MCF 10A (cell line): ENCODE measurements at regions not wholly inside any gene's neighbourhood (a gene's known extent, or its start where the extent isn't known, plus 50 kb on each side); places are given as distances from the start of the nearest gene placed in this dataset.

Experiments used
- BruUV-seq: library from RNA; stranded (reverse); fragments of 400-500 nt; replicated peaks from 2 replicates; lab custom pipeline; 2021; lab: Mats Ljungman, UMichigan
- CTCF ChIA-PET: fragments of 300-600 bp; sonication (Branson Sonifier 250); formaldehyde crosslinking; extraction: SDS; loops from one replicate; lab custom pipeline; 2021; ENCODE audit warnings: antibody characterized with exemption, inconsistent platforms; lab: Yijun Ruan, JAX
- POLR2A ChIA-PET: fragments of 300-600, 350-650 bp; sonication (Branson Sonifier 250); formaldehyde crosslinking; extraction: SDS; loops from one replicate; lab custom pipeline; 2020; ENCODE audit warnings: antibody characterized with exemption, inconsistent platforms; lab: Yijun Ruan, JAX
- DNase-seq: peaks from one replicate; pipeline ENCODE4 v3.0.0-alpha.2; 2018; ENCODE audit not compliant: unreplicated experiment
- H3K27ac Mint-ChIP-seq: one replicate; pipeline ENCODE4 v1.8.0; 2022; ENCODE audit warnings: mild to moderate bottlenecking, low read depth, mixed read lengths; ENCODE audit not compliant: unreplicated experiment
- H3K27me3 Mint-ChIP-seq: one replicate; pipeline ENCODE4 v1.8.0; 2022; ENCODE audit warnings: mixed read lengths; ENCODE audit not compliant: insufficient read depth, unreplicated experiment
- H3K36me3 Mint-ChIP-seq: one replicate; pipeline ENCODE4 v1.8.0; 2022; ENCODE audit warnings: mild to moderate bottlenecking, moderate library complexity, mixed read lengths; ENCODE audit not compliant: insufficient read depth, unreplicated experiment
- H3K4me1 Mint-ChIP-seq: one replicate; pipeline ENCODE4 v1.8.0; 2022; ENCODE audit warnings: mixed read lengths; ENCODE audit not compliant: insufficient read depth, unreplicated experiment
- H3K4me3 Mint-ChIP-seq: one replicate; pipeline ENCODE4 v1.8.0; 2022; ENCODE audit warnings: mild to moderate bottlenecking, moderate library complexity, mixed read lengths; ENCODE audit not compliant: unreplicated experiment
- H3K9me3 Mint-ChIP-seq: one replicate; pipeline ENCODE4 v1.8.0; 2022; ENCODE audit warnings: mixed read lengths; ENCODE audit not compliant: unreplicated experiment
- CTCF ChIP-seq: fragments of 200-600 bp; IDR thresholded peaks from one replicate; pipeline ENCODE4 v1.8.0; 2022; ENCODE audit warnings: antibody characterized with exemption, mild to moderate bottlenecking; ENCODE audit not compliant: unreplicated experiment
- intact Hi-C: fragments of 100-400 bp; cut with micrococcal nuclease; formaldehyde crosslinking; loops from 2 replicates; pipeline ENCODE4 v1.14.1; 2022

DNA sequence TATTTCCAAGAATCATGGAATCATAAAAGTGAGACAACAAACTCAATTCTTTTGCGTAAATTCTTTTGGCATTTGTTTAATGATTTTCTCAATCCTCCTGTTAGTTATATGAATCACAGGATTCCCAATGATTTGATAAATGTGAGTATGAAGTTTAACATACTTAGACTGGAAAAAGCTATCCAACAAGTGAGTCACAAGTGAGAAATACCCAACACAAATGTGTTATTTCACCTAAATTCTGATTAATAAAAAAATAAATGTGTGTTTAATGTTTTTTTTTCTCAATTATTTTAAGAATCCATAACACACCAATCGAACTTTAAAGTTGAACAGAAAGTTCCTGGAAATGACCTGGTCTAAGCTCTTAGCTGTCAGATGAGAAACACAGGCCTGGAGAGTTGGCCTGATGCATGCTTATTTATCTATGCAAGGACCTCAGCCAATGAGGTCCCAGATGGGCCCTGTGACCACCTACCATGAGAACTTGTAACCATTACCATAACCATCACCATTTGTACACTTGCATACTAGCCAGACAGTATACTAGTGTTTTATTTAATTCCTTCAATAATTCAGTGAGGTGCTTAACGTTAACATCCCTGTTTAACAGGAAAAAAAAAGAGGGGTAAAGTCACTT, 386.7 kb downstream of the SPRY1 start:
- BruUV-seq: no TSS peak
- no peak overlapping the region for H3K4me3 Mint-ChIP-seq
- no peak for TF ChIP-seq CTCF
- H3K4me1 Mint-ChIP-seq: peaks cover 13% of the 10 kb centered on the region
- ChIA-PET CTCF (interaction anchor here (0.8 to 2.6 kb wide), 2 partner anchors 10 to 315 kb away, joined by 3 to 11 read pairs; no protein-coding TSS in a partner anchor), POLR2A (interaction anchor here (1.2 kb wide), 1 partner anchor 29 kb away, joined by 4 read pairs; no protein-coding TSS in a partner anchor)
- H3K27ac Mint-ChIP-seq: no peak overlapping the region
- no peaks in the 10 kb centered on the region for H3K9me3 Mint-ChIP-seq
- no peaks in the 10 kb centered on the region for H3K36me3 Mint-ChIP-seq
- no peaks in the 10 kb centered on the region for H3K27me3 Mint-ChIP-seq
- intact Hi-C loops: no loop called here
- no peak for DNase-seq

- H3K4me3 Mint-ChIP-seq: no peak overlapping the region
- no peaks in the 10 kb centered on the region for H3K36me3 Mint-ChIP-seq
- no peak overlapping the region for H3K27ac Mint-ChIP-seq
- H3K4me1 Mint-ChIP-seq: peaks cover 13% of the 10 kb centered on the region
- no peak for DNase-seq
- intact Hi-C loops: no loop called here
- CTCF ChIA-PET: interaction anchor here (0.7 to 2.6 kb wide), 2 partner anchors 11 to 481 kb away, joined by 6 to 11 read pairs; no protein-coding TSS in a partner anchor
- TF ChIP-seq CTCF: no peak
- no peaks in the 10 kb centered on the region for H3K9me3 Mint-ChIP-seq
- POLR2A ChIA-PET: no interaction called here
- no peaks in the 10 kb centered on the region for H3K27me3 Mint-ChIP-seq
- BruUV-seq: no TSS peak
Observed at GRCh38 chr4:123783921-123784320, 387.3 kb downstream of the SPRY1 start.

GRCh38 chr4:123784626-123785025, 388.0 kb downstream of the SPRY1 start:
- peaks cover 13% of the 10 kb centered on the region for H3K4me1 Mint-ChIP-seq
- H3K27ac Mint-ChIP-seq: no peak overlapping the region
- BruUV-seq: no TSS peak
- intact Hi-C loops: no loop called here
- no peak for DNase-seq
- no peaks in the 10 kb centered on the region for H3K36me3 Mint-ChIP-seq
- TF ChIP-seq CTCF: no peak
- ChIA-PET CTCF (interaction anchor here (0.7 to 2.6 kb wide), 2 partner anchors 11 to 480 kb away, joined by 6 to 11 read pairs; no protein-coding TSS in a partner anchor), POLR2A (interaction anchor here (0.6 kb wide), 1 partner anchor 200 kb away, joined by 3 read pairs; no protein-coding TSS in a partner anchor)
- no peak overlapping the region for H3K4me3 Mint-ChIP-seq
- no peaks in the 10 kb centered on the region for H3K9me3 Mint-ChIP-seq
- no peaks in the 10 kb centered on the region for H3K27me3 Mint-ChIP-seq

- H3K27me3 Mint-ChIP-seq: no peaks in the 10 kb centered on the region
- intact Hi-C loops: no loop called here
- peak overlapping the region; percentile 80 for H3K27ac Mint-ChIP-seq
- peak; percentile 83 for DNase-seq
- no peak for TF ChIP-seq CTCF
- no peaks in the 10 kb centered on the region for H3K9me3 Mint-ChIP-seq
- CTCF ChIA-PET: interaction anchor here (2.6 kb wide), 1 partner anchor 12 kb away, joined by 11 read pairs; no protein-coding TSS in a partner anchor
- H3K36me3 Mint-ChIP-seq: no peaks in the 10 kb centered on the region
- H3K4me1 Mint-ChIP-seq: peaks cover 13% of the 10 kb centered on the region
- POLR2A ChIA-PET: no interaction called here
- no peak overlapping the region for H3K4me3 Mint-ChIP-seq
- no TSS peak for BruUV-seq
Observed at GRCh38 chr4:123785538-123785937, 388.9 kb downstream of the SPRY1 start.
